C4-2B (cell line): ENCODE measurements at regions not wholly inside any gene's neighbourhood (a gene's known extent, or its start where the extent isn't known, plus 50 kb on each side); places are given as distances from the start of the nearest gene placed in this dataset.

Experiments used
- CTCF ChIP-seq: fragments of 450-650 bp; conservative IDR thresholded peaks from 2 replicates; pipeline ENCODE4 v1.5.1; 2017; ENCODE audit warnings: mild to moderate bottlenecking
- ZFX ChIP-seq: fragments of 450-650 bp; IDR thresholded peaks from 2 replicates; pipeline ENCODE4 v1.6.1; 2017

- TF ChIP-seq CTCF, result no peak
- no peak for TF ChIP-seq ZFX
Measured at GRCh38 chr10:109280837-109281236, 642.5 kb downstream of the XPNPEP1 start.
